NCI-H2107 (cell line): ENCODE measurements at regions not wholly inside any gene's neighbourhood (a gene's known extent, or its start where the extent isn't known, plus 50 kb on each side); places are given as distances from the start of the nearest gene placed in this dataset.

Source experiments
- DNase-seq: peaks from one replicate; lab custom pipeline; 2025; lab: John Stamatoyannopoulos, UW

DNA sequence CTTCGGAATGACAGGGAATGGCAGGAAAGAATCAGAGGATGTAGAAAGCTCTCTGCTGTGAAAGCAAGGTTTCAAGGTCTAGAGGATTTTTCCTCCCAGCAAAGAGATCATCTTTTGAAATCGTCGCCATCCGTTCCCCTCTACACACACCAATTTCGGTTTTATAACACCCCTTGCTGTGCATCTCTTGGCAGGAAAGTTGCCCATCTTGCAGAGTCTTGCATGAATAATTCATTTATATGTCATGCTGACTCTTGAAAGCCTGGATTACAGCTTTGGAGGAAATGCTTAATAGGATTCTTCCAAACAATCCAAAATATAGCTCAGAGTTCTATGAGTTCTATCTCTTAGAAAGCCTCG lies 262.7 kb downstream of the CHL1 start:
- no peak for DNase-seq

DNA sequence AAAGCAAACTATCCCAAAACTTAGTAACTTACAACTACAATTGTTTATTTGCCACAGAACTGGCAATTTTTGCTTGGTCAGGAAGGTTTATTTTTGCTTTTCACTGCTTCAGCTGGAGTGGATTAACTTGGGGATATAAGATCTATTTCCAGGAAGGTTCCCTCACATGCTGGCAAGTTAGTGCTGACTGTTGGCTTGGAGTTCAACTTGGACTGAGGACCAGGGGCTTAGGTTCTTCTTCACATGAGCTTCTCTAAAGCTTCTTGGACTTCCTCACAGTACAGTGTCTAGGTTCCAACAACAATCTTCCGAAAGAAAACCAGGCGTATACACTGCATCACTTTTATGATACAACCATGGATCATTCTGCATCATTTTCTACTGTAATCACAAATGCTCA lies 264.4 kb downstream of the CHL1 start:
- DNase-seq = no peak

DNA sequence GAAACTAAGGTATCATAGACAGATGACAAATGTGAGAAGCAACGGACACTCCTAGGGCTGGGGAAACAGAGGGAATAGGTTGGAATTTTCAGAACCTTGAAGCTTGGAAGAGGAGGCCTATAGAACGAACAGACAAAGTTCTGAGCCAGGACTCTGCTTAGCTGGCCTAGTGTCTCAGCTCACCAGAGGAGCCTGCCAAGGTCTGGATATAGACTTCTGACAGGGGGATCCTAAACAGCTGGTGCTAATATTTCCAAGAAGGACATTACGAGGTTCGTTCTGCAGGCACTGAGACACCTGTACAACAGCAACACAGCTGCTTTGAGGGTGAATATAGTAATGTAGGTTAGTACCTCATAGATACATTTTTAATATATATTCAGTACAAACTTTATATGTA lies 266.3 kb downstream of the CHL1 start:
- no peak for DNase-seq

DNA sequence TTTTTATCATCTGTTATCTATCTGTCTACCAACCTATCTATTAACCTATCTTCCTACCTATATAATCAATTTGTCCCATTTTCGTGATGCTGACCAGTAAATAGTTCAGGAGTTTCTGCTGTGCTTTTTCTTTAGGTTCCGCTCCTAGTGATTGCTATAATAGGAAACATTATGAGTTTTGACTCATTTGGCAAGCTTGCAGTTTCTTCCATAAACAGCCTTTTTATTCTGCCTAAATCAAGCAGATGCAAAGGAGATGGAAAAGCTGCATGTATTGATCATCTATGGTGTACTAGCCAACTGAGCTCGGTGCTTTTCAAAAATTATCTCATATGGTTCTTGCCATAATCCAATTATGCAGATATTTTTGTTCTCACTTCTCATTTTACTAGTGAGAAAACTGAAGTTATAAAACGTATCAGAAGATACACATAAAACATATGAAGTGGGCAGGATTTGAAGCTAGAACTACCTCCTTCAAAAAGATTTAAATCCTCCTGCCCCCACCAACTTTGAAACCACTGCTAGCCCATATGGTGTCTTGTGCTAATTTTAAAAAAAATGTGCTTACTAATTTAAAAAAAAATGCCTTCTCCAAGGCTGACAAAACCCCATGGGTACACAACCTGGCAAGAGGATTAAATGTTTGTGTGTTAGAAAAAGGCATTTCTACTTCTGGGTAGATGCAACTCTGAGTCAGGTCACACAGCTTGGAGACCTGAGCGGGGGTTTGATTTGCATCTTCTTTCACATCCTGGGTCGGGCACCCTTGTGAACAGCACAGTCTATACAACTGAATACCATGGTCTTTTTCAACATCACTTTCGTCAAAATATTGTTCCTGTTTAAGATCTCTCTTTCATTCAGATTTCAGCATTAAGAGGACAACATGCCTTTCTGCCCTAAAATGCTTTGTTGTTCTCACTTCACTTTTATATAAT lies 267.0 kb downstream of the CHL1 start:
- DNase-seq = no peak

DNA sequence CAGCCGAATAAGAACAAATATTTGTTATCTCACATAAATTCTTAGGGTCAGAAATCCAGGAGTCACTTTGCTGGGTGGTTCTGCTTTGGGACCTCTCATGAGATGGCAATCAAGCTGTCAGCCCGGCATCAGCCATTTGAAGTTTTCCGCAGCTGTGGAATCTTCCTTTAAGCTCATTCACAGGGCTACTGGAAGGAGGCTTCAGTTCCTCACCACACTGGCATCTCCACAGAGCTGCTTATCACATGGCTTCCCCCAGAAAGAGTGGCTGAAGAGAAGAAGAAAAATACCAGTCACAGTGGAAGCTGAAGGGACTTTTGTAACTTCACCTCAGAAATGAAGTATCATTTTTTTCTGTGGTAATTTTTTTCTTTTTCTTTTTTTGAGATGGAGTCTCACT lies 267.7 kb downstream of the CHL1 start:
- DNase-seq = no peak

DNA sequence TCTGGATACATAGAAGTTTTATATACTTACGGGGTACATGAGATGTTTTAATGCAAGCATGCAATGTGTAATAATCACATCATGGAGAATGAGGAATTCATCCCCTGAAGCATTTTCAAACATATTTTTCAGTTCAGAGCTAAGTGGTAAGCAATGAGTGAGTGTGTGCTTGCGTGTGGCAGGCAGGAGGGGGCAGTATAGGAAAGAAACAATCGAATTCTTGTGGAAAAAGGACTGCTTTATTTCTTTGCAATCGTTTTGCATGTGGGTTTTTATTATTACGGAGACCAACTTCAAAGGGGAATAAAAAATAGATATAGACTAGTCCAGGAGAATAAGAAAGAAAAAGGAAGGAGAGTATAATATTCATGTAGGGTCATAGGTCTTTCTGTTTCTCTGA lies 271.6 kb downstream of the CHL1 start:
- no peak for DNase-seq

DNA sequence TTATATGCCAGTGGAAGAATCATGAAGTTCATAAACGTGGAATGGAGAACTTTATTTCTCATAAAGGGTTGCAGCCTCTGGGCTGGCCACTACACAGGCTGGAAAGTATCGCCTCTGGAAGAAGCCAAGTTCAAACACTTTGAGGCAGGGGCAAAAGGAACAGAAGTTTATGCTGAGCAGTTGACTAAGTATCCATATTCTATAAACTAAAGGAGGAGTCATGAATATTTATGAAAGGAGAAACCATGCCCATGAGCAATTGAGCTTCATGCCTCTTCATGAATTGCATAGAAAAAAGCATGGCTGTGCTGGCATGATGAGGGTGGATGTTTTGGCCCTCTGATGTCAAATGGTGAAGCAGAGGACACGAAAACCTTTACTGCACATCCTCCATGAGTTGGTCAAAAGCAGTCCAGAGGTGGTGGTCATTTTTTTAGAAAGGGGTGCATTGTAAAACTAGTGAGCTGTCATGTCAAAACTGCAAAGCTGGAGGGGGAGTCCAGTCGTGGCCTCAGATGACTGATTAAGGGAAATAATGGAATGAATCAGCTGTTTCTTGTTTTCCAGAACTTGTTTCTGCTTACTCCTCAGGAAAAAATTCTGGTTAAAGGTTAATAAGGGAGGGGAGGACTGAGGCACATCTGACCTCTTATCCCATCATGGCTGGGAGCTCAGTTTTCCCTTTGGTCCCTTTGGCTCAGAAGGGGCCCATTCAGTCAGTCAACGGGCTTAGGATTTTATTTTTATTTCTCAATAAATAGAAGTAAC lies 276.7 kb downstream of the CHL1 start:
- no peak for DNase-seq

DNA sequence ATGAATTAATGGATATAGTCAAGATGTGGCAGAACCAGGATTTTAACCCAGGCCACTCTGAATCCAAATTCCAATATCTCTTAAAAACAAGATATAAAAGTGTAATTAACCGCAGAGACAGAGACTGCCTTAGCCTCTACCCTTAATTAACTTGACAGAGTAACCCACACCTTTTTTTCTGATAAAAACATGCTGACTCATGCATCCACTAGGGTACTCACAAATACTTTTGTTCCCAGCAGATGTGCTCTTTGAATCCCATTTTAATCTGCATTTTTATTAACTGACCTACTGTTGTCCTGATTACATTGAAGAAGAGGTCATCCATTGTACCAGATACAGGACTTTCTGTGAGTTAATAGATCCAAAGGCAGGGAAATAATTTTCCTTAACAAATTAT lies 278.3 kb downstream of the CHL1 start:
- no peak for DNase-seq

DNA sequence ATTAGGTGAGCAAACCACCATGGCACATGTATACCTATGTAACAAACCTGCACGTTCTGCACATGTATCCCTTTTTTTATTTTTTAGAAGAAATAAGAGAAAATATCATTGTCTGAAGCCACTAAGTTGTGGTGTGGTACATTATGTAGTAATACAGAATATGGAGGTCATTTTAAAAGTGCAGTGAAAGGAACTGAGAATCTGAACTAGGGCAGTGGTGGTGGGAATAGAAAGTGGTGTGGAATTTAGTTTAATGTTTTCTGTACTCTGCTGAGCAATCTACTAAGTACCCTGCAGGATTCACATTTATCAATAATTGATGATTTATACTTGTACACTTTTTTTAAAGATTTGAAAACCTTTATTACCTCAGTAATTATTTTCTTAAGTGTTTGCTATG lies 283.5 kb downstream of the CHL1 start:
- DNase-seq = no peak

DNA sequence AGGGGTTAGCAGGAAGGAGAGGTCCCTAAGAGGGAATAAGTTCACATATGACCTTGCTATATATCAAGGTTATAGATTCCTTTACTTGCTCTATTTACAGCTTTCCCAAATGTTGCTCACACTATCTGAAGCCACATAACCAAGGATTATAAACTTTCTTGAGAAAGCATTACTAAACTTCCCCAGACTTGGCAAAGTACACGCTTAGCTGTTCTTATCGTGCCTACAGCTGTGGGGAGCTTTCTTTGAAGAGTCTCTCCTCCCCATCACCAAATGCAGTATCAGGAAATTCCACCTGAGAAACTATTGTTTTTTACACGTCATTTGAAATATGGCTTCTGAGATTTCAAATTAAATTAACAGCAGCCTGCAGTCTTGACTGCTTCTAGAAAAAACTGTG lies 284.5 kb downstream of the CHL1 start:
- DNase-seq = no peak

DNA sequence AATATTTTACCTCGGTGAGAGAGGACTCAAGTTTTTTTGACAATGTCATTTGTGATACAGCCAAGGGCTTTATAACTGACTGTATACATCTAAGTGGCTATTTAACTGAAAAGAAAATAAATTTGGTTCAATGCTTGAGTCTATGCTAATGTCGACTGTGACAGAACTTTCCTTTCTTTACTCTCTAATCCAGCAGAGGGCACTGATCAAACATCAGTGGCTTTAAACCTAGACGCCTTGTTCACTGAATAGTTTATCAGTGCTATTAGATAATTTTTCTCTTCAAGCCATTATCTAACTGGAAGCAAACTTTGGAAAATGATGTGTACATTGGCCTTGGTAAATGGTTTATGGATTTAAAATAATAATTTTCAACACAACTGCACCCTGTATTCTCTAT lies 285.1 kb downstream of the CHL1 start:
- no peak for DNase-seq

DNA sequence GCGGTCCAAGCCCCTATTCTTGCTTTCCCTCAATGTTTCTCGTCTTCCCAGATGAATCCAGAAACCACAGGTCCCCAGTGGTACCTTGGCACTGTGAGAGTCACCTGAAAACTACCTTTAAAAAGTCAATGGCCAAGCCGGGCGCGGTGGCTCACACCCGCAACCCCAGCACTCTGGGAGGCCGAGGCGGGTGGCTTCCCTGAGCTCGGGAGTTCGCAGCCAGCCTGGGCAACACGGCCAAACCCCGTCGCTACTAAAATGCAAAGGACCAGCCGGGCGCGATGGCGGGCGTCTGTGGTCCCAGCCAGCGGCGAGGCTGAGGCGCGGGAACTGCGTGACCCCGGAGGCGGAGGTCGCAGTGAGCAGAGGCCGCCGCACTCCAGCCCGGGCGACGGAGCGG lies 285.9 kb downstream of the CHL1 start:
- DNase-seq = no peak

DNA sequence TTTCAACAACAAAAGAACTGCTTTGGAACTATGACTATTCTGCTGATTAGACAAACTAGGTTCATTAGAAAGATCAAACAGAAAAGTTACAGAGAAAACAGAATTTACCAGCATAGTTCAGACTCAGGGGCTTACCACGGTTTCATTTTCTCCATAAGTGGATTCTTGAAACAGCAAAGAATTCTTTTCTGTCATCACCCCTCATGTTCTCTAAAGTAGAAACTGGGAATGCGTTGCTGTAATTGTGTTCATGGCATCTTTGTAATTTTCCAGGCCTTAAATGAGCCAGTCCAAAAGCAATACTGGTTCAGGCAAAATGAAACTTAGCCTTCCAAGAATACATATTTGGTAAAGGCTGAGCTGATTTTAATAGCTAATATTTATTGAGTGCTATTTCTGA lies 287.8 kb downstream of the CHL1 start:
- DNase-seq = no peak

DNA sequence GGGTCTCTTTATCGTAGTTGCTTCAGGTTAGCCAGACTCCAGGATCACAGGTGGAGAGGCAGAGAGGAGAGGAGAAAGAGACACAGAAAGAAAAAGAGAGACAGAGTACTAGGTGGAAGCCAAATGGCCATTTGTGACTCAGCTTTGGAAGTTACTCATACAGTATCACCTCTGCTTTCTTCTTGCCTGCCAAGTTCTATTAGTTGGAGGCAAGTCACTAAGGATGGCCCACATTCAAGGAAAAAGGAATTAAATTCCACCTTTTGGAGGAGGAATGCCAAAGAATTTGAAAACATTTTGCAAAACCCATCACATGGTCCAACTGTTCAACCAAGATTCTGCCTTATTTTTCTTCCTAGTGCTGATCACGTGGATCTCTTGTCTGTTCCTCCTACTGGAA lies 291.1 kb downstream of the CHL1 start:
- no peak for DNase-seq

DNA sequence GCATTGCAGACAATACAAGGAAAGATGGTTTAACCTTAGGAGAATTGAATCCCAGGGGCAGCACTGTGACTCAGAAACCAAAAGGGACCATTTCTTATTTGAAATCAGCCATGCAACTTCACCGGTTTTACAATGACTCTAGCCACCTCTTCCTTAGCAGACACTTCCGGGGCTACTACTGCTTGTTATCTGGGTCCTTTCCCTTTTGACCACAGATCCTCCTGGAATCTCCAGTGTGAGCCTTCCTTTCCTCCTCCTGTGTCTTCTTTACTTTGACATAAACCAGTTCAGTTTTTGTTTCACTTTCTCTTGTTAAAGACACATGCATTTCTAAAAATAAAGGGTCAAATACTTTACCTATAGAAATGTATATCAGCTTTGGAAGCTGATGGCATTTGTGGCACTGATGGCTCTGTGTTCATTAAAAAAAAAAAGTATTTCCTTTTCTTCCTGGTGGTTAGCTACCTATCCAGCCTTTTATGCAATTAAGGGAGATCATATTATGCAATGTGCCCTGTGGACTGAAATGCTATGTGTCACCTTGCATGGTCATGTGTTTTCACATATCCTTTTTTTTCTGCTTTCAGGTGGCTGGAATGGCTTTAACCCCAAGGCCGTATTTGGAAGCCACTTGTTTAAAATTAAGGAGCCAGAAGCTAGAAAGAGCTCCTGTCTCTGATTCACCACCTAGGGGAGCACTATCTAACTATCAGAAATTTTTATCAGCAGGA lies 296.2 kb downstream of the CHL1 start:
- no peak for DNase-seq

DNA sequence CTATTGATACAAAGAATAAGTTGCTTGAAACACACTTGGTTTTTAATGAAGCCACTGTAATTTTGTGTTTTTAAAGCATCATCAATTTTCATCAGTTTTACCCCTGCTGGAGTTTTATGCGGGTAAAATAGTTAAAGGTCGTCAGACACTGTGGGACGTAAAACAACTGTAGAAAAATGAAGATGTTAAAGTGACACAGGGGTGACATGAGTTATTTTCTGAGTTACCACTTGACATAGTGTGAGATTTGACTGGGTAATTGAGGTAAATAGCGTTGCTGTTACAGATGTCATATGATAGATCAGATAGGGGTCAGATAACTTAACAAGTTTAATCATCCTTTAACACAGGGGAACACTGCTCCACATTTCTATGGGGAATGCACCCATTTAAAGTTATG lies 297.6 kb downstream of the CHL1 start:
- no peak for DNase-seq

DNA sequence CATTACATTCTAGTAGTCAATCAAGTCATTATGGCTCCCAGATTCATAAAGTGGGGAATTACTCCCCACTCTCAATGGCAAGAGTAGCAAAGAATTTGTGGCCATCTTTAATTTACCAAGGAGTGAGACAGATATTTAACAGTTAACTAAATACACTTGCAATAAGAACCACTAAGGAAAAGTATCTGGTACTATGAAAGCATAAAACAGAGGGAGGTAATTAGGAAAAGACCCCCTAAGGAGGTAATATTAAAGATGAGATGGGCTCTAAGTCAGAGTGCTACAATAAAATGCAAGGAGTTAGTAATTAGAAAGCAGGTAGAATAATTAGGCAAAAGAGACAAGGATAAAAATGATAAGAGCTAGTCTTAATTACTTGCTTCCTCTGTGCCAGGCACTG lies 301.9 kb downstream of the CHL1 start:
- DNase-seq = no peak

DNA sequence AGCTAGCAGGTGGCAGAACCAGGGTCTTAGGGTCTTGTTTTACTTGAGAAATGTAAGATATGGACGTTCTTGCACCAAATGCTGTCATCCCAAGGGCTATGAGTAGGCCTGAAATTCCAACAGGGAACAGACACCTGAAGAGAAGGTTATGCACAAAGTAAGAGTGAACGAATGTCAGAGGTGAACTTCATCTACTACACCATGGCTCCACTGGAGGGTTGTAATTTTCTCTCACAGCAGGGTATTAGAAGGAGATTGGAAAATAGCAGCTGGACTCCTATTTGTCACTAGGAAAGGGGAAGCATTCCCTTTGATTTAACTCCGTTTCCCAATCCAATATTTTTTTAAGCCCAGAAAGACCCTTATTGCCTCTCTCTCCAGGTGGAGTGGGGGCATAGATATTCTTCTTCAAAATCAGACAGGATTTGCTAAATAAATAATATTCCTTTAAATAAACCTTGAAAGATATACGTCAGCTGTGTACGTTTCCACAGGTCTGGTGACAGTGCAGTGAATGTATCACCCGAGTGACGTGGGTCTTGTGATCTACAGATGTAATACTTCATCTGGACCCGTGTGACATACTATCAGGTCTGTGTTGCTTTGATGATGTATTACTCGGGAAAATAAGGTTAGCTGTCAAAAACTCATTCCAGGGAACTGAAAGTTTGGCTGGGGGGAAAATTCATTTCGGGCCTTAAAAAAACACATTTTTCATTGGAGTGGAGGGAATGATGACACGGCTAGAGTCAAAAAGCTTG lies 302.6 kb downstream of the CHL1 start:
- DNase-seq = no peak

DNA sequence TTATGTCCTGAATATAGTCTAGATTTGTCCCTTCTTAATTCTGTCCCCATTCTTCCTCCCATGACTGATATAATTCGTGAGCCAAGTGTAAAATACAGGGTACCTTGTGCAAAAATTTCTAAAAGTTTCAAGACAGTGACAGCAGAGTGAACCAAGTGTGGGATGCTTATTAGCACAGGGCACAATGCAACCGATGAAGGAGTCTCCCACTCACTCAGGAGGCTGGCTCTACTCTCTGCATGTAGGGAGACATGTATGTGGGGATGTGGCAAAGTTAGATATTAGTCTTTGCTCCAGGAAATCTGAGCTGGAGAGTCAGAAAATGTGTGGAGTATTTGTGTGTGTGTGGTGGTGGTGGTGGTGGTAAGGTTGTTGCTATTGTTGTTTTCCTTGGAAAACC lies 305.9 kb downstream of the CHL1 start:
- DNase-seq = no peak

DNA sequence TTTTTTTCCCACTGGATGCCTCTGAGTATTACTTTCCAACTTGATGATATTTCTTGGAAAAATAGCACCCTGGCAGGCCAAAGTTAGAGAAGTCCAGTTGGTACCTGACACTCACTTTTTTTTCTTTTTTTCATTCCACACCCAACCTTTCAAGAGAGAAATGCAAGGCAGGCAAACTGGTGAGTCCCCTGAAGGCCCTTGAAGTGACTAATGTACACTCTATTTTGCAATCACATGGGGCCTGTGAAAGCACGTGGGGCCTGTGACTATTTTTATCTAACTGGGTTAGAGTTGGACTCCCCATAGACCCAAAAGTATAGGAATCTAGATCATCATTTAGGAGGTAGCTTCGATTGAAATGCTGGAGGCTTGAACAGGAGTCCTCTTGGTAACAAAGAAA lies 316.7 kb downstream of the CHL1 start:
- DNase-seq = no peak

DNA sequence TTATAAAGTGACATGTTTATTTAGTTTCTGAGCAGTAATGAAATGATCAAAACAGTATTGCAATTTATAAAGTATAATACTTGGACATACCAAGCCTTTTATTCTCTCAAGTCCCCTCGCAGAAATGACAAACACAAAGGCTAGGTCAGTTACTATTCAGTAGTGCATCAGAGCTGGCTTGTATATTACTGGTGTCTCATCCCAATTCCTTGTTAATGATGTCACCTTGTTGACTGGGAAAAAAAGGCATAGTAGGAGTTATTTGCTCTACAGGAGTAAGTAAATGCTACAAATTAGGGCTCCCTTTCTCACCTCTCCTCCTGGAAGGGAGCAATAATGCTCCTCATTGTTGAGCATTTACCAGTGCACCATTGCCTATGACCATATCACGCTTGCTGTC lies 317.6 kb downstream of the CHL1 start:
- no peak for DNase-seq

DNA sequence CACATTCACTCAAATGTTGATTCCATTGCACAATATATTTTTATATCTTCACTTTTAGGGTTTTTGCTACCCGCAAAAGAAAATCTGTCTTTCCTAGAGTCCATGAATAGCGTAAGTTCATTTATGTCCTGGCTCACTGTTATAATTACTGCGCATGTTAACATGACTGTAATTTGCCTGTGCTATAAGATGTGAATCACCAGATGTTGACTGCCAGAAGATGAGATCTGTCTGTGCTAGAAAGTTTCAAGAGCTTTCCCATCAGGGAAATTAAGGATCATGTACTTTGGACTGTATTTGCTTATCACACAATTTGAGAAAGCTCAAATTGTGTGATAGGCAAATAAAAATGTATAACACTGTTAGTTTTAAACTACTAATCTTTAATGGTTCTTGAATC lies 322.5 kb downstream of the CHL1 start:
- DNase-seq = no peak
